22Rv1 (cell line): ENCODE measurements at regions not wholly inside any gene's neighbourhood (a gene's known extent, or its start where the extent isn't known, plus 50 kb on each side); places are given as distances from the start of the nearest gene placed in this dataset.

ENCODE experiments used
- CTCF ChIP-seq: fragments of 450-650 bp; IDR thresholded peaks from 2 replicates; pipeline ENCODE4 v1.5.1; 2017; ENCODE audit warnings: mild to moderate bottlenecking
- ZFX ChIP-seq: fragments of 450-650 bp; IDR thresholded peaks from 2 replicates; pipeline ENCODE4 v1.6.1; 2017; ENCODE audit warnings: antibody characterized with exemption, borderline replicate concordance

- TF ChIP-seq CTCF = no peak
- TF ChIP-seq ZFX = no peak
Measured at GRCh38 chr1:36725151-36725550, 242.4 kb upstream of the CSF3R start.
